Gastroesophageal sphincter (tissue), 4 donors: ENCODE measurements at regions not wholly inside any gene's neighbourhood (a gene's known extent, or its start where the extent isn't known, plus 50 kb on each side); places are given as distances from the start of the nearest gene placed in this dataset.

Source experiments
- ATAC-seq: fragments of 150-250 bp; one replicate; pipeline ENCODE4 v1.9.1; 2016; ENCODE audit warnings: mild to moderate bottlenecking, moderate library complexity
- H3K27ac ChIP-seq, 4 donors: fragments of 200-600 bp; sonication (generic) in 3 of 4; 1 replicate in 3 of 4; 2 replicates in 1 of 4; pipeline ENCODE4 v1.5.1; 2016 to 2019
- H3K27me3 ChIP-seq: fragments of 200-600 bp; sonication (generic); one replicate; pipeline ENCODE4 v1.5.1; 2019
- H3K36me3 ChIP-seq, 2 donors: fragments of 200-600 bp; sonication (generic); one replicate each; pipeline ENCODE4 v1.5.1; 2019; ENCODE audit warnings: control low read depth in 1 of 2
- H3K4me1 ChIP-seq, 3 donors: fragments of 200-600 bp; sonication (generic); 1 replicate in 2 of 3; 2 replicates in 1 of 3; pipeline ENCODE4 v1.5.1; 2016 to 2019; ENCODE audit warnings: control low read depth in 2 of 3
- H3K4me3 ChIP-seq, 2 donors: fragments of 200-600 bp; sonication (generic); one replicate each; pipeline ENCODE4 v1.5.1; 2019; ENCODE audit warnings: mild to moderate bottlenecking in 1 of 2, moderate library complexity in 1 of 2
- H3K9me3 ChIP-seq, 3 donors: fragments of 200-600 bp; sonication (generic); one replicate each; pipeline ENCODE4 v1.5.1; 2017 to 2019; ENCODE audit warnings: control low read depth in 2 of 3
- CTCF ChIP-seq, 4 experiments: fragments of 200-600 bp in 2 of 4; fragments of 450-650 bp in 2 of 4; sonication (generic) in 1 of 4; IDR thresholded peaks; one replicate each; pipeline ENCODE4 v1.5.1; 2017 to 2019; ENCODE audit warnings: antibody characterized with exemption in 4 of 4, mild to moderate bottlenecking in 2 of 4, moderate library complexity in 2 of 4
- EP300 ChIP-seq: sonication (generic); formaldehyde crosslinking; IDR thresholded peaks from one replicate; pipeline ENCODE4 v1.6.1; 2017; ENCODE audit warnings: antibody characterized with exemption, mild to moderate bottlenecking
- POLR2A ChIP-seq, 2 donors: fragments of 450-650 bp; IDR thresholded peaks; one replicate each; pipeline ENCODE4 v1.6.1; 2017; ENCODE audit warnings: antibody characterized with exemption in 2 of 2, mild to moderate bottlenecking in 2 of 2, moderate library complexity in 1 of 2
- POLR2AphosphoS5 ChIP-seq: sonication (generic); formaldehyde crosslinking; IDR thresholded peaks from one replicate; pipeline ENCODE4 v1.6.1; 2017; ENCODE audit warnings: antibody characterized with exemption
- WGBS, 2 donors: methylation state at CpG; one replicate each; pipeline ENCODE4 v1.1.5; 2018; ENCODE audit warnings: low coverage in 1 of 2; 5-methylcytosine and 5-hydroxymethylcytosine counted together

- 88 to 89% methylated on average over 3 of the region's 3 CpGs for WGBS, 2 donors
- Histone ChIP-seq H3K27me3 (no peaks in the 10 kb centered on the region), H3K36me3 (no peaks in the 10 kb centered on the region), H3K9me3 (no peaks in the 10 kb centered on the region), H3K4me1 (no peaks in the 10 kb centered on the region), H3K4me3 (no peak overlapping the region), H3K27ac (no peak overlapping the region)
- ATAC-seq: no peak
- TF ChIP-seq POLR2AphosphoS5 (no peak), CTCF (IDR thresholded peaks at IDR 0.05) (no peak), POLR2A (IDR thresholded peaks at IDR 0.05) (no peak), EP300 (no peak)
Measured at GRCh38 chr14:84236290-84236689, 1293.7 kb upstream of the FLRT2 start.

- no peak for ATAC-seq
- TF ChIP-seq POLR2AphosphoS5 (no peak), CTCF (IDR thresholded peaks at IDR 0.05) (no peak), EP300 (no peak), POLR2A (IDR thresholded peaks at IDR 0.05) (no peak)
- Histone ChIP-seq H3K9me3 (no peaks in the 10 kb centered on the region), H3K27me3 (no peaks in the 10 kb centered on the region), H3K36me3 (no peaks in the 10 kb centered on the region), H3K4me1 (no peaks in the 10 kb centered on the region), H3K27ac (no peak overlapping the region), H3K4me3 (no peak overlapping the region)
- WGBS, 2 donors: 89 to 94% methylated on average over 2 of the region's 2 CpGs
Measured at GRCh38 chr14:84237881-84238280, 1292.1 kb upstream of the FLRT2 start.

- H3K27me3 ChIP-seq: no peaks in the 10 kb centered on the region
- no peaks in the 10 kb centered on the region for H3K36me3 ChIP-seq
- TF ChIP-seq POLR2A (IDR thresholded peaks at IDR 0.05): no peak
- no peak for TF ChIP-seq CTCF (IDR thresholded peaks at IDR 0.05)
- TF ChIP-seq POLR2AphosphoS5: no peak
- no peak for TF ChIP-seq EP300
- H3K9me3 ChIP-seq: no peaks in the 10 kb centered on the region
- 93 to 100% methylated on average over 1 of the region's 1 CpG for WGBS, 2 donors
- no peak for ATAC-seq
- no peak overlapping the region for H3K4me3 ChIP-seq
- H3K27ac ChIP-seq: no peak overlapping the region
- peaks cover 0 to 10% (median 2%) of the 10 kb centered on the region in 3 donors for H3K4me1 ChIP-seq
Measured at GRCh38 chr14:84247693-84248092, 1282.3 kb upstream of the FLRT2 start.

GRCh38 chr14:84250893-84251292, 1279.1 kb upstream of the FLRT2 start:
- Histone ChIP-seq H3K27me3 (no peaks in the 10 kb centered on the region), H3K4me3 (no peak overlapping the region), H3K9me3 (no peaks in the 10 kb centered on the region), H3K36me3 (no peaks in the 10 kb centered on the region), H3K27ac (no peak overlapping the region), H3K4me1 (peaks cover 0 to 10% (median 2%) of the 10 kb centered on the region in 3 donors)
- TF ChIP-seq POLR2A (IDR thresholded peaks at IDR 0.05): no peak
- no peak for TF ChIP-seq CTCF (IDR thresholded peaks at IDR 0.05)
- no peak for TF ChIP-seq EP300
- no peak for TF ChIP-seq POLR2AphosphoS5
- WGBS, 2 donors: 17 to 50% methylated on average over 1 of the region's 1 CpG
- ATAC-seq: no peak

- TF ChIP-seq CTCF (IDR thresholded peaks at IDR 0.05): no peak
- no peak for TF ChIP-seq POLR2AphosphoS5
- no peak for TF ChIP-seq EP300
- TF ChIP-seq POLR2A (IDR thresholded peaks at IDR 0.05): no peak
- H3K4me1 ChIP-seq: peaks cover 0 to 10% (median 2%) of the 10 kb centered on the region in 3 donors
- ATAC-seq: no peak
- no peaks in the 10 kb centered on the region for H3K27me3 ChIP-seq
- no peaks in the 10 kb centered on the region for H3K9me3 ChIP-seq
- no peak overlapping the region for H3K4me3 ChIP-seq
- 6 to 31% methylated on average over 1 of the region's 1 CpG for WGBS, 2 donors
- no peak overlapping the region for H3K27ac ChIP-seq
- no peaks in the 10 kb centered on the region for H3K36me3 ChIP-seq
Measured at GRCh38 chr14:84251411-84252115, 1278.4 kb upstream of the FLRT2 start.
